Right lobe of liver (tissue), 4 donors: ENCODE measurements at regions not wholly inside any gene's neighbourhood (a gene's known extent, or its start where the extent isn't known, plus 50 kb on each side); places are given as distances from the start of the nearest gene placed in this dataset.

Experiments
- POLR2A ChIP-seq: fragments of 450-650 bp; IDR thresholded peaks from one replicate; pipeline ENCODE4 v1.6.1; 2017; ENCODE audit warnings: antibody characterized with exemption, mild to moderate bottlenecking
- TF ChIP-seq, protein P1 (sequence below), 4 donors: fragments of 200-600 bp in 3 of 4; fragments of 450-650 bp in 1 of 4; IDR thresholded peaks; one replicate each; pipeline versions ENCODE4 v1.5.1 to v1.8.0; 2016 to 2022; ENCODE audit warnings: antibody characterized with exemption in 4 of 4, mild to moderate bottlenecking in 2 of 4
- donor health status: DM: no; HTN: no; CAD: no.
- donor health status: DM: no; HTN: no; CAD: no.
- donor health status: DM: no; HTN: yes; CAD: no.

GRCh38 chr15:96019114-96019513 lies 311.4 kb upstream of the NR2F2 start:
- TF ChIP-seq, protein P1, sequence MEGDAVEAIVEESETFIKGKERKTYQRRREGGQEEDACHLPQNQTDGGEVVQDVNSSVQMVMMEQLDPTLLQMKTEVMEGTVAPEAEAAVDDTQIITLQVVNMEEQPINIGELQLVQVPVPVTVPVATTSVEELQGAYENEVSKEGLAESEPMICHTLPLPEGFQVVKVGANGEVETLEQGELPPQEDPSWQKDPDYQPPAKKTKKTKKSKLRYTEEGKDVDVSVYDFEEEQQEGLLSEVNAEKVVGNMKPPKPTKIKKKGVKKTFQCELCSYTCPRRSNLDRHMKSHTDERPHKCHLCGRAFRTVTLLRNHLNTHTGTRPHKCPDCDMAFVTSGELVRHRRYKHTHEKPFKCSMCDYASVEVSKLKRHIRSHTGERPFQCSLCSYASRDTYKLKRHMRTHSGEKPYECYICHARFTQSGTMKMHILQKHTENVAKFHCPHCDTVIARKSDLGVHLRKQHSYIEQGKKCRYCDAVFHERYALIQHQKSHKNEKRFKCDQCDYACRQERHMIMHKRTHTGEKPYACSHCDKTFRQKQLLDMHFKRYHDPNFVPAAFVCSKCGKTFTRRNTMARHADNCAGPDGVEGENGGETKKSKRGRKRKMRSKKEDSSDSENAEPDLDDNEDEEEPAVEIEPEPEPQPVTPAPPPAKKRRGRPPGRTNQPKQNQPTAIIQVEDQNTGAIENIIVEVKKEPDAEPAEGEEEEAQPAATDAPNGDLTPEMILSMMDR (IDR thresholded peaks at IDR 0.05) = no peak
- no peak for TF ChIP-seq POLR2A
